MM.1S (cell line): ENCODE measurements at regions not wholly inside any gene's neighbourhood (a gene's known extent, or its start where the extent isn't known, plus 50 kb on each side); places are given as distances from the start of the nearest gene placed in this dataset.

Source experiments
- DNase-seq: peaks from one replicate; pipeline ENCODE4 v3.0.0-alpha.2; 2015
- H2AFZ ChIP-seq: fragments of 300-600 bp; sonication (generic); 2 replicates; pipeline ENCODE4 v1.6.0; 2016; ENCODE audit warnings: antibody characterized with exemption, low read length
- H3F3A ChIP-seq: fragments of 300-600 bp; sonication (generic); 2 replicates; pipeline ENCODE4 v1.6.1; 2016; ENCODE audit warnings: mild to moderate bottlenecking, antibody characterized with exemption, low read length, moderate library complexity, mixed read lengths; ENCODE audit not compliant: insufficient read depth
- H3K27ac ChIP-seq: fragments of 300-600 bp; sonication (generic); 2 replicates; pipeline ENCODE4 v1.5.1; 2016; ENCODE audit warnings: mild to moderate bottlenecking, low read length
- H3K27me3 ChIP-seq: fragments of 300-600 bp; sonication (generic); replicated peaks from 2 replicates; pipeline ENCODE4 v1.6.0; 2016; ENCODE audit warnings: low read length; ENCODE audit not compliant: insufficient read depth
- H3K36me3 ChIP-seq: fragments of 300-600 bp; sonication (generic); replicated peaks from 2 replicates; pipeline ENCODE4 v1.6.1; 2016; ENCODE audit warnings: mild to moderate bottlenecking, low read length, mixed read lengths; ENCODE audit not compliant: insufficient read depth
- H3K4me1 ChIP-seq: fragments of 300-600 bp; sonication (generic); 2 replicates; pipeline ENCODE4 v1.6.1; 2016; ENCODE audit warnings: low read length, mixed read lengths
- H3K4me2 ChIP-seq: fragments of 300-600 bp; sonication (generic); 2 replicates; pipeline ENCODE4 v1.6.0; 2016; ENCODE audit warnings: low read depth, low read length
- H3K4me3 ChIP-seq: fragments of 300-600 bp; sonication (generic); 2 replicates; pipeline ENCODE4 v1.5.1; 2016; ENCODE audit warnings: low read length, mixed read lengths
- H3K79me2 ChIP-seq: fragments of 300-600 bp; sonication (generic); 2 replicates; pipeline ENCODE4 v1.6.1; 2016; ENCODE audit warnings: mixed run types, low read length, mixed read lengths
- H3K9ac ChIP-seq: fragments of 300-600 bp; sonication (generic); 2 replicates; pipeline ENCODE4 v1.6.1; 2016; ENCODE audit warnings: low read length, mixed read lengths
- H3K9me2 ChIP-seq: fragments of 300-600 bp; sonication (generic); replicated peaks from 2 replicates; pipeline ENCODE4 v1.6.1; 2016; ENCODE audit warnings: mild to moderate bottlenecking, low read length, mixed read lengths; ENCODE audit not compliant: insufficient read depth
- H3K9me3 ChIP-seq: fragments of 300-600 bp; sonication (generic); replicated peaks from 2 replicates; pipeline ENCODE4 v1.6.1; 2016; ENCODE audit warnings: mild to moderate bottlenecking, low read length, mixed read lengths; ENCODE audit not compliant: insufficient read depth
- H4K20me1 ChIP-seq: fragments of 300-600 bp; sonication (generic); 2 replicates; pipeline ENCODE4 v1.6.1; 2016; ENCODE audit warnings: mild to moderate bottlenecking, low read length, moderate library complexity, mixed read lengths; ENCODE audit not compliant: insufficient read depth
- CTCF ChIP-seq: fragments of 300-600 bp; sonication (generic); IDR thresholded peaks from 2 replicates; pipeline ENCODE4 v1.5.1; 2016; ENCODE audit warnings: antibody characterized with exemption, low read length, mixed read lengths
- EZH2 ChIP-seq: fragments of 300-600 bp; sonication (generic); optimal IDR thresholded peaks from 2 replicates; pipeline ENCODE3; 2017; ENCODE audit warnings: low read depth, mild to moderate bottlenecking, antibody characterized with exemption, low read length, mixed read lengths
- EZH2phosphoT487 ChIP-seq: fragments of 300-600 bp; sonication (generic); IDR thresholded peaks from 2 replicates; pipeline ENCODE4 v1.6.1; 2018; ENCODE audit warnings: antibody characterized with exemption, low read length

DNA sequence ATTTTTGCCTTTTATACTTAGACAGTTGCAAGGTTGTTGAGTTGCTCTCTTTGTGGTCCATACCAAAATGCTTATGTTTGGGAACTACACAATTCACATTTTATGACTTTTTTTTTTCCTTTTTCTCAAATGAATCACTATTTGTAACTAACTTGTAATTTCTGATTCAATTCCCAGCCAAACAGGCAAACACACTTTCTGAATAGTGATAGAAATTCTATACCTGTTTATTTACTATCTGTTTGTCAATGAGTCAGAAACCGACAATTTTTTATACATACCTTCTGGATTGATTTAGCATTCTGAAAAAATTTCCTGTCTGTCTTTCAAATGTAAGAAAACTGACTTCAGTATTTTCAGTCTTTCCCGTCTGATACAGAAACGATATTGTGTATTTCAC, 69.1 kb downstream of the MBL2 start:
- Histone ChIP-seq H3K9me3 (no peaks in the 10 kb centered on the region), H3K4me2 (no peak overlapping the region), H3K27ac (no peak overlapping the region), H2AFZ (no peak overlapping the region), H3K27me3 (no peaks in the 10 kb centered on the region), H3K79me2 (no peaks in the 10 kb centered on the region), H3K9me2 (no peaks in the 10 kb centered on the region), H3K4me1 (no peaks in the 10 kb centered on the region), H3K9ac (no peak overlapping the region), H3K36me3 (no peaks in the 10 kb centered on the region), H4K20me1 (no peaks in the 10 kb centered on the region), H3F3A (no peaks in the 10 kb centered on the region), H3K4me3 (no peak overlapping the region)
- TF ChIP-seq EZH2phosphoT487 (no peak), CTCF (no peak), EZH2 (no peak)
- DNase-seq: no peak

DNA sequence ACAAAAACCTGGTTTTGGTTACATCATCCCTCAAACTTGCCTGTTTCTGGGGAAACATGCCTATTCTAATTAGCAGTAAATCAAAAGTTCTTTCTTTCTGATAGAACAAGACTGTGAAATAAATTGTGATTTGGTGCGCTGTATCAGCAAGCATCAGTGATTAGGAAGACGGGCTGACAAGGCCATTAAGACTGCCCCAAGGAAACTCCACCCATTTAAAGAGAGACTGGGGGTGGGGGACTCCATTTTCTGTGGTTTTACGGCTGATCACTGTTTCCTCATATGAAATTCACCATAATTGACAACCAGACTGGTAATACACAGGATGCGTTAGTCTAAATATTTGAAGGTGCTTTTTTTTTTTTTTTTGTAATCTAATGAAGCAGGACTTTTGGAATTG, 68.7 kb downstream of the MBL2 start:
- Histone ChIP-seq H3K36me3 (no peaks in the 10 kb centered on the region), H3K4me3 (no peak overlapping the region), H3K9me3 (no peaks in the 10 kb centered on the region), H3K27ac (no peak overlapping the region), H4K20me1 (no peaks in the 10 kb centered on the region), H3K27me3 (no peaks in the 10 kb centered on the region), H2AFZ (no peak overlapping the region), H3K4me2 (no peak overlapping the region), H3K4me1 (no peaks in the 10 kb centered on the region), H3K9me2 (no peaks in the 10 kb centered on the region), H3K79me2 (no peaks in the 10 kb centered on the region), H3F3A (no peaks in the 10 kb centered on the region), H3K9ac (no peak overlapping the region)
- DNase-seq: no peak
- TF ChIP-seq EZH2 (no peak), EZH2phosphoT487 (no peak), CTCF (no peak)

DNA sequence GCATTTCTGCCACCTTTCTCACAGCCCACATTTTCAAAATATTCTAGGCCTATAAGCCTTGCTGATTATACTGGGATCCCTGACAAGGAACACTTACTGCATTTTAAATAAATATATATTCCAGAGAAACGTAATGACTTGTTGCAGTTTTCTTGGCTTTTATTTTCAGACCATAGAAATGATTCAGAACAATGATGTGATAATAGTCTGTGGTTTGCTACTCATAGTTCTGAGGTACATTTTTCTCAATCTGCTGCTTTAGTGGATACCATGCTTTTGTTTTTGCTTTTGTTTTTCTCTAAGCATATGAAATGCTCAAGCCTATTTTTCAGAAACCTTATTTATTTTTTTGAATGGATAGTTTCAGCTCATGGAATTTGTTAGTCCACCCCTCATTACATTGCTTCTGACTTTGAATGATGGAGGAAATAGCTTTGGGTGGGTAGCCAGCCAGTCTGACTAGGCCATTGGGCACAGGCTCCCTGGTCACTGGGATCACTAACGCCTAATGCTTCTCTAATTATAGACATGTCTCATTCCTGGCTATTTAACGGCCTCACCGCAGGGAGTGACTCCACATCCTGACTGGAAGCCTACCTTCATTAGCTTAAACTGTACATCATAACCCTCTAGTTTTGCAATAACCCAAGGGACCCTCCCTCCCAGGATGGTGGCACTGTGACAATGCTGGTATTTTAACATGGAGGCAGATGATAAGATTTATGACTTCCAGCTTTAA, 66.1 kb downstream of the MBL2 start:
- Histone ChIP-seq H3K4me3 (no peak overlapping the region), H3K79me2 (no peaks in the 10 kb centered on the region), H3K9ac (no peak overlapping the region), H2AFZ (no peak overlapping the region), H3K4me1 (no peaks in the 10 kb centered on the region), H3K9me3 (no peaks in the 10 kb centered on the region), H3K9me2 (no peaks in the 10 kb centered on the region), H3K36me3 (no peaks in the 10 kb centered on the region), H3K27me3 (no peaks in the 10 kb centered on the region), H3F3A (no peaks in the 10 kb centered on the region), H3K4me2 (no peak overlapping the region), H3K27ac (no peak overlapping the region), H4K20me1 (no peaks in the 10 kb centered on the region)
- no peak for DNase-seq
- TF ChIP-seq EZH2: no peak
- TF ChIP-seq EZH2phosphoT487: no peak
- no peak for TF ChIP-seq CTCF
